Fibroblast of mammary gland (primary cell): ENCODE measurements at regions not wholly inside any gene's neighbourhood (a gene's known extent, or its start where the extent isn't known, plus 50 kb on each side); places are given as distances from the start of the nearest gene placed in this dataset.

Experiments
- DNase-seq: peaks from one replicate; pipeline ENCODE4 v3.0.0-alpha.2; 2010; ENCODE audit warnings: low read depth
- H3K4me3 ChIP-seq: 2 replicates; pipeline ENCODE4 v1.5.1; 2011; ENCODE audit warnings: low read depth, mild to moderate bottlenecking, low read length, moderate library complexity; ENCODE audit not compliant: control insufficient read depth
- TF ChIP-seq, protein P1 (sequence below): conservative IDR thresholded peaks from 2 replicates; pipeline ENCODE4 v1.5.1; 2011; ENCODE audit warnings: low read depth, low read length, inconsistent platforms; ENCODE audit not compliant: control insufficient read depth, insufficient read depth

DNA sequence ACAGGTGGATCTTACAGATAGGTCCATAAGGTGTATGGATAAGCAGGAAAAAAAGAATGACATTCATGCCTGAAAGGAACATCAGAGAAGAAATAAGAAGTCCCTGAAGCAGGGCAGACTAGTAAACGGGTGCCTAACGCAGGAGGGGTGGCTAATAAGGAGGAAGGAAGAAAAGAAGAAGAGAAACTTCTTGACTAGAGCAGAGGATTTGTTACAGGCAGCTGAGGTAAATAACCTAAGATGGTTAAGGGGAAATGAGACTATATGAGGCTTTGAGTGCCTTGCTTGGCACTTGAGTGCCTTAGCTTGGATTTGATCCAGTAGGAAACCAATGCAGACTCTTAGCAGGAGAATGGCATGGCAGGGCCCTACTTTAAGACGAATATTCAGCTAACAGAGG, 313.5 kb upstream of the PDE4D start:
- no peak overlapping the region for H3K4me3 ChIP-seq
- DNase-seq, result no peak
- TF ChIP-seq, protein P1, sequence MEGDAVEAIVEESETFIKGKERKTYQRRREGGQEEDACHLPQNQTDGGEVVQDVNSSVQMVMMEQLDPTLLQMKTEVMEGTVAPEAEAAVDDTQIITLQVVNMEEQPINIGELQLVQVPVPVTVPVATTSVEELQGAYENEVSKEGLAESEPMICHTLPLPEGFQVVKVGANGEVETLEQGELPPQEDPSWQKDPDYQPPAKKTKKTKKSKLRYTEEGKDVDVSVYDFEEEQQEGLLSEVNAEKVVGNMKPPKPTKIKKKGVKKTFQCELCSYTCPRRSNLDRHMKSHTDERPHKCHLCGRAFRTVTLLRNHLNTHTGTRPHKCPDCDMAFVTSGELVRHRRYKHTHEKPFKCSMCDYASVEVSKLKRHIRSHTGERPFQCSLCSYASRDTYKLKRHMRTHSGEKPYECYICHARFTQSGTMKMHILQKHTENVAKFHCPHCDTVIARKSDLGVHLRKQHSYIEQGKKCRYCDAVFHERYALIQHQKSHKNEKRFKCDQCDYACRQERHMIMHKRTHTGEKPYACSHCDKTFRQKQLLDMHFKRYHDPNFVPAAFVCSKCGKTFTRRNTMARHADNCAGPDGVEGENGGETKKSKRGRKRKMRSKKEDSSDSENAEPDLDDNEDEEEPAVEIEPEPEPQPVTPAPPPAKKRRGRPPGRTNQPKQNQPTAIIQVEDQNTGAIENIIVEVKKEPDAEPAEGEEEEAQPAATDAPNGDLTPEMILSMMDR, result no peak

DNA sequence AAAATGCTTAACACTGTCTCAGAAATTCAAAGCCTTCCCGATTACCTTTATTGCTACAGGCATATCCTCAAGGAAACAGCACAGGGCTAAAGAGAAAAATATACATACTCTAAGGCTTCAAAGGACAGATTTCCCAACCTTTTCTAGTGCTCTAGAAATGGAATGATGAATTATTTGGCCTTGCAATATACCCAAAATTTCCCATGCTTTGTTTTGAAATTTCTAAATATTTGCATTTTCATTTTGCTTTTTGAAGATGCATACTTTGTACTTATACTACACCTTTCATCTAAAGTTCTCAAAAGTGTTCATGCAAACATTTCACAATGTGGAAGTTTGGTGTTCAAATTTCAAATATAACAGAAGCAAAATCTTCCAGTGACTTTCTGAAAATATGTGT, 312.7 kb upstream of the PDE4D start:
- no peak for DNase-seq
- H3K4me3 ChIP-seq, result no peak overlapping the region
- TF ChIP-seq, protein P1, result no peak

DNA sequence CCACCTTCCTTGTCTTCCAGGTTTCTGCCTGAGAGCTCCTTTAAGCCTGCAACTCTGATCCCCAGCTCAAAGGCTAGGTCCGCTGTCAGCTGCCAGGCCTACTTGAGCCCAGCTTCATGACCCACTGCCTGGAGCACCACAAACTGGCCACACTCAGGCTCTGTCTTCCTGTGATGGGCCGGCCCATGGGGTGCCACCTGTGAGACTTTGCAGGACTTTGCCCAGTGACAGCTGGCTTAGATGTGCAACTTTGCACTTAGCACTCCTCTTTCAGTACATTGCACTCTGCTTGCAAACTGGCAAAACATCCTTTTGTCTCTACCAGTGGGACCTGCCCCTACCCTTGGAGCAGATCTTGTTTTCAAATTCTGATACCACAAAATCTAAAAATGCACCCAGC, 311.5 kb upstream of the PDE4D start:
- no peak overlapping the region for H3K4me3 ChIP-seq
- DNase-seq, result no peak
- TF ChIP-seq, protein P1, result no peak

DNA sequence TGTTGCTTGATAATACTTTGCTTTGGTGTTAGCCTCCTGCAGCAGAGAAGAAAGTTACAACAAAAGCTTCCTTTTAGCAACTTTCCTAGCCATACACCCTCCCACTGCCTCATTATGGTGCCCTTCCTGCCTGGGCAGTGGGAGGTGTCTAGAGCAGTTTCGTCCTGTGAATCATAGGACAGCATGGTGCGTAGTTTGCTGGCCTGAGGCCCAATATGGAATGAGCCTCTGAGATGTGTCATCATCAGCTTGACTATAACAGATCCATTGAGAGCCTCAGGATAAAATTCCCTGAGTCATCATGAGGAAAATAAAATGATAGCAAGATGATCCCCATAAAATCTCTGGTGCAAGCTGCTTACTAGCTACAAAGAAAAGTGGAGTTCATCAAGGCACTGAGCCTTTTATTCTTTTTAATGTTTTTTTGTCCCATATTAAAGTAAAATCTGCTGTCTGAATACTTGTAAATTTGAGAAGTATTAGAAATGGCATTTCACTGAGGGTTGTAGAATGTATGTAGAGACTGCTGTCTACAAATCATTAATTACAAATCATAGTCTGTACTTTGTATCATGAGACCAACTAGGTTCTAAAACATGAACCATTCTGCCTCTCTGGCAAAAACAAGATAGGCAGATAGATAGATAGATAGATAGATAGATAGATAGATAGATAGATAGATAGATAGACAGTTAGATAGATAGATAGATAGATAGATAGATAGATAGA, 303.0 kb upstream of the PDE4D start:
- no peak overlapping the region for H3K4me3 ChIP-seq
- DNase-seq, result peak; percentile 98

DNA sequence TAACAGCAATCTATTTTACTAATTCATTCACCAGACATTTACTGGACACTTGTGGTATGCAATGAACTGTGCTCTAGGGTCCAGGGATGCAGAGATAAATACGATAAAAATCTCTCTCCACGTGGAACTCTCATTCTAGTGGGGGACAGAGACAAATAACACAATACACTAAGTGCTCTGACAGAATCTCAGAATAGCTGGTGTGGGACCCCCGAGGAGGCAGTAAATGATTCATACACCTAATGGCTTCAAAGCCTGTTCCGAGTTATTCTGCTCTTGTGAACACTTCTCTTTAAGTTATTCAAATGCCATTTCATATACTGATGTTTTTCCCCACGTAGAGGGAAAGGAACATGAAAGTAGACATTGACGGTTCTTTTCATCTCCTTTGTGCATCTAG, 302.0 kb upstream of the PDE4D start:
- TF ChIP-seq, protein P1, result no peak
- no peak for DNase-seq
- H3K4me3 ChIP-seq, result no peak overlapping the region

More for the DNA sequence above, 303.0 kb upstream of the PDE4D start:
- TF ChIP-seq, protein P1, result no peak

DNA sequence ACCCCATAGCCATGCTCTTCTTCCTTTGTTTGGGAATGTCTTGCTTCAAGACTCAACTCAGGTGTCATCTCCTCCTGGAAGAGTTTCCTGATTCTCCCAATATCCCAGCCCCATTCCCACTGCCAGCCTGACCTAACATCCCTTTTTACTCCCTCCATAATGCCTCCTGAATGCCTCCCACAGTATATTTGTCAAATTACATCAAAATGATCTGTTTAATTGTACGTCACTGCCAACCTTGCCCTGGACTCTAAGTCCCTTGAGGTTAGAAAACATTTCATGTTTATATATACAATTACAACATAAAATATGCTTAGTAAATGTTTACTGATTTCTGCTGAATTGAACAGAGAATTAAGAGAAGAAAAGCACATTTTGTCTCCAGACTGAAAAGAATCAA, 301.6 kb upstream of the PDE4D start:
- no peak overlapping the region for H3K4me3 ChIP-seq
- DNase-seq, result no peak
- TF ChIP-seq, protein P1, result no peak
